ENCODE measurements at regions not wholly inside any gene's neighbourhood (a gene's known extent, or its start where the extent isn't known, plus 50 kb on each side); places are given as distances from the start of the nearest gene placed in this dataset.

DNA sequence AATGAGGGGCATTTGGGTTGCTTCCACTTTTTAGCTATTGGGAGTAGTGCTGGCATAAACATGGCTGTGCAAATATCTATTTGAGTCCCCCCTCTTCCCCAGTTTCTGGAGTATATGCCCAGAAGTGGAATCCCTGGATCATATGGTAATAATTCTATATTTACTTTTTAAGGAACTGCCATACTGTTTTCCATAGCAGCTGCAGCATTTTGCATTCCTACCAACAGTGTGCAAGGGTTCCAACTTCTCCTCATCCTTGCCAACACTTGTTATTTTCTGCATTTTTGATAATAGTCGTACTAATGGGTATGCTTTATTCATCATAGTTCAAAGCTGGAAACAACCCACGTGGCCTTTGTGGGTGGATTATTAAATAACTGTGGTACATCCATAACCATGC is 883.5 kb downstream of the TBC1D22A start:
- no peak for DNase-seq
- no peaks in the 10 kb centered on the region for H3K27me3 ChIP-seq (ENCODE audit: low read length)
- H3K27ac ChIP-seq (ENCODE audit: low read length), result no peak overlapping the region
- H3K4me1 ChIP-seq (ENCODE audit: low read length), result no peaks in the 10 kb centered on the region
- H3K9me2 ChIP-seq (replicated peaks; ENCODE audit: insufficient read depth, low read length), result no peaks in the 10 kb centered on the region
- no peaks in the 10 kb centered on the region for H3K36me3 ChIP-seq (ENCODE audit: insufficient read depth, low read length)
- H3K79me2 ChIP-seq (ENCODE audit: low read length), result no peaks in the 10 kb centered on the region
- H3K9me3 ChIP-seq (ENCODE audit: low read length), result no peaks in the 10 kb centered on the region
- H3K9ac ChIP-seq (ENCODE audit: low read length), result no peak overlapping the region
- H4K20me1 ChIP-seq (ENCODE audit: insufficient read depth, low read depth, low read length), result no peaks in the 10 kb centered on the region
- H3K4me3 ChIP-seq (ENCODE audit: low read length), result no peak overlapping the region
- H3K4me2 ChIP-seq (ENCODE audit: low read depth, low read length, poor library complexity, severe bottlenecking), result no peak overlapping the region
- no peak overlapping the region for H2AFZ ChIP-seq (ENCODE audit: low read length)

DNA sequence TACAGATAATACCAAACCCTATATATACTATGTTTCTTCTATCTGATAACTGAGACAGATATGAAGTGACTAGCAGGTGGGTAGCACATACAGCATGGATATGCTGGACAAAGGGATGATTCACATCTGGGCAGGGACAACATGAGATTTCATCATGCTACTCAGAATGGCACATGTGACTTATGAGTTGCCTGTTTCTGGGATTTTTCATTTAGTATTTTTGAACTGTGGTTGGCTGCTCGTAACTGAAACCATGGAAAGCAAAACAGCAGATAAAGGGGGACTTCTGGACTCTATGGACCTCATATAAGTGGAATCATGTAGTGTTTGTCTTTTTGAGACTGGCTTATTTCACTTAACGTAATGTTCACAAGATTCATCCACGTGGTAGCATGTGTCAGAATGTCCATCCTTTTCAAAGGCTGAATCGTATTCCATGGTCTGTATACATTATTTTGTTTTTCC is 883.0 kb downstream of the TBC1D22A start:
- Histone ChIP-seq H3K27ac (ENCODE audit: low read length) (no peak overlapping the region), H2AFZ (ENCODE audit: low read length) (no peak overlapping the region), H3K4me2 (ENCODE audit: low read depth, low read length, poor library complexity, severe bottlenecking) (no peak overlapping the region), H4K20me1 (ENCODE audit: insufficient read depth, low read depth, low read length) (no peaks in the 10 kb centered on the region), H3K27me3 (ENCODE audit: low read length) (no peaks in the 10 kb centered on the region), H3K36me3 (ENCODE audit: insufficient read depth, low read length) (no peaks in the 10 kb centered on the region), H3K4me1 (ENCODE audit: low read length) (no peaks in the 10 kb centered on the region), H3K4me3 (ENCODE audit: low read length) (no peak overlapping the region), H3K79me2 (ENCODE audit: low read length) (no peaks in the 10 kb centered on the region), H3K9ac (ENCODE audit: low read length) (no peak overlapping the region), H3K9me2 (replicated peaks; ENCODE audit: insufficient read depth, low read length) (no peaks in the 10 kb centered on the region), H3K9me3 (ENCODE audit: low read length) (no peaks in the 10 kb centered on the region)
- DNase-seq, result no peak

DNA sequence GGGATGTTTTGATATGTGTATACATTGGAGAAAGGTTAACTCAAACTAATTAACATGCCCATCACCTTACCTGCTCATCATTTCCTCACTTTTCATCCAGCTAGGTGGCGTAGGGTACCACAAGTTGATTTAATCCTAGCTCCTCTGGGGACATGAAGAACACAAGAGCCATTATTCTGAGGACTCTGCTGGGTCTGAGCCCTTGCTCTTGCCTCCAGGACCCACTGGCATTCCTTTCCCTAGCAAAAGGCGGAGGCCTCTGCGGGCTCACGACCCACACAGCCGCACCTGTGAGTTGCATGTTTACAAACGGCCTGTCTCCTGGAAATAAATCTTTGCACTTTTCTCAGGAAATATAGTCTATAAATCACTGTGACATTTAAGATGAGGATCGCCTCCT is 871.9 kb downstream of the TBC1D22A start:
- no peaks in the 10 kb centered on the region for H3K9me2 ChIP-seq (replicated peaks; ENCODE audit: insufficient read depth, low read length)

DNA sequence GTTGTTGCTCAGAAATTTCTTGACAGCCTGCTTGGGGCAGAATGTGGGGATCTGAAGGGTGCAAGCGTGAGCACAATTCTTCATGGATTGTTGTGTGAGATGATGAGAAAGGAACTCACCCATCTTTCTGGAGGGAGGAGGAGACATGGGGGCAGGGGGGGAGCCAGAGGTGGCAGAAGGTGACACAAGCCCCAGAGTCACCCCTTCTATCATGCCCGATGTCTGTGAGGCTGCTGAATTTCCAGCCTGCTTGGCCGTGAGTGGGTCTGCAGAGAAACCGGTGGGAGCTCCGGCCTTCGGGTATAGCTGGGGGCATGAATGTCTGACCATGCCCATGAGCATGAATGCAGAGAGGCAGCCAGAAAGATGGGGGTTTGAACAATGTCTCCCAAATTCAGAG is 870.7 kb downstream of the TBC1D22A start:
- DNase-seq, result no peak
- H3K9me3 ChIP-seq (ENCODE audit: low read length), result no peaks in the 10 kb centered on the region
- H3K27me3 ChIP-seq (ENCODE audit: low read length), result no peaks in the 10 kb centered on the region
- no peak overlapping the region for H3K9ac ChIP-seq (ENCODE audit: low read length)
- H4K20me1 ChIP-seq (ENCODE audit: insufficient read depth, low read depth, low read length), result no peaks in the 10 kb centered on the region
- no peaks in the 10 kb centered on the region for H3K36me3 ChIP-seq (ENCODE audit: insufficient read depth, low read length)
- H3K4me3 ChIP-seq (ENCODE audit: low read length), result no peak overlapping the region
- H3K4me1 ChIP-seq (ENCODE audit: low read length), result no peaks in the 10 kb centered on the region
- H2AFZ ChIP-seq (ENCODE audit: low read length), result no peak overlapping the region
- no peak overlapping the region for H3K27ac ChIP-seq (ENCODE audit: low read length)
- no peaks in the 10 kb centered on the region for H3K9me2 ChIP-seq (replicated peaks; ENCODE audit: insufficient read depth, low read length)
- H3K79me2 ChIP-seq (ENCODE audit: low read length), result no peaks in the 10 kb centered on the region
- H3K4me2 ChIP-seq (ENCODE audit: low read depth, low read length, poor library complexity, severe bottlenecking), result no peak overlapping the region

More for the DNA sequence above, 871.9 kb downstream of the TBC1D22A start:
- Histone ChIP-seq H4K20me1 (ENCODE audit: insufficient read depth, low read depth, low read length) (no peaks in the 10 kb centered on the region), H3K9ac (ENCODE audit: low read length) (no peak overlapping the region), H3K27me3 (ENCODE audit: low read length) (no peaks in the 10 kb centered on the region), H3K36me3 (ENCODE audit: insufficient read depth, low read length) (no peaks in the 10 kb centered on the region), H3K79me2 (ENCODE audit: low read length) (no peaks in the 10 kb centered on the region), H3K4me3 (ENCODE audit: low read length) (no peak overlapping the region), H3K4me1 (ENCODE audit: low read length) (no peaks in the 10 kb centered on the region), H2AFZ (ENCODE audit: low read length) (no peak overlapping the region), H3K27ac (ENCODE audit: low read length) (no peak overlapping the region), H3K4me2 (ENCODE audit: low read depth, low read length, poor library complexity, severe bottlenecking) (no peak overlapping the region), H3K9me3 (ENCODE audit: low read length) (no peaks in the 10 kb centered on the region)
- peak; percentile 45 for DNase-seq

DNA sequence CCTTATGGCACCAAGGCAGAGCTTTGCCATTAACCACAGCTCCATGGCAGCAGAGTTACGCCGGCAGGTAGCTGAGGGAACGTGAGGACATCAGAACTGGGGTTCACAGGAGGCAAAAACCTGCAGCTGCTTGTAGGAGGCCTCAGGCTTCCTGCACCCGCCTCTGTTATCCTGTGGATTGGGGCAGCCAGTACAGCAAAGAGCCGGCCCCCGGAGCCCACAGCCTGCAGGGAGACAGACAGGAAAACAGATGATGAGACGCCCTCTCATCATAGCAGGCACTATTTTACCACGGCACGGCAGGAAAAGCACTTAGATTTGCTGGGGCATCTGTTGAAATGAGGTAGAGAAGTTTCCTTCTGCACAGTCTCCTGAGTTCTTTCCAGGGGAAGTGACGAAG is 870.3 kb downstream of the TBC1D22A start:
- Histone ChIP-seq H2AFZ (ENCODE audit: low read length) (no peak overlapping the region), H3K27me3 (ENCODE audit: low read length) (no peaks in the 10 kb centered on the region), H3K4me1 (ENCODE audit: low read length) (no peaks in the 10 kb centered on the region), H4K20me1 (ENCODE audit: insufficient read depth, low read depth, low read length) (no peaks in the 10 kb centered on the region), H3K9me2 (replicated peaks; ENCODE audit: insufficient read depth, low read length) (no peaks in the 10 kb centered on the region), H3K79me2 (ENCODE audit: low read length) (no peaks in the 10 kb centered on the region), H3K4me3 (ENCODE audit: low read length) (no peak overlapping the region), H3K27ac (ENCODE audit: low read length) (no peak overlapping the region), H3K9me3 (ENCODE audit: low read length) (no peaks in the 10 kb centered on the region), H3K4me2 (ENCODE audit: low read depth, low read length, poor library complexity, severe bottlenecking) (peak overlapping the region; percentile 17), H3K36me3 (ENCODE audit: insufficient read depth, low read length) (no peaks in the 10 kb centered on the region), H3K9ac (ENCODE audit: low read length) (no peak overlapping the region)
- DNase-seq, result no peak

DNA sequence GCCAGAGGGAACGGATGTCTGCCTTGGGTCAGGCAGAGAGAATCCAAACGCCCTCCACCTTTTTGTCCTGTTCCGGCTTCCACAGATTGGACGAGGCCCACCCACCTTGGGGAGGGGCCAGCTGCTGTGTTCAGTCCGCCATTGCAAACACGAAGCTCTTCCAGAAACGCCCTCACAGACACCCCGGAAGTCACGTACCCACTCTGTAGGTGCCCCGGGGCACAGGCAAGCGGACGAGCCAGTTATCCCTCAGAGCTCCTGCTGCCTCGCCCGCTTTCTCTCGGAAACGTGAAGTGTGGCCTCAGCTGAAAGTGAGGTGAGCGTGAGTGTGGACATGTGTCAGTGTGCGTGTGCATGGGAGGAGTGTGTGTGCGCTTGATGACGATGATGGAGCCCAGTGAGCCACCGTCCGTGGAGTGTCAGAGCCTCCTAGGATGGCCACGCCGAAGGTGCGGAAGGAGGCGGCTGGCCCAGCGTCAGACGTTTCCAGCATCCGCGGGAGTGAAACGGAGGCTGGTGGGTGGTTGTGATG is 869.2 kb downstream of the TBC1D22A start:
- Histone ChIP-seq H3K9ac (ENCODE audit: low read length) (0 out of 2 replicates have a peak overlapping the region, but pooled peaks have one; percentile 17), H3K27me3 (ENCODE audit: low read length) (no peaks in the 10 kb centered on the region), H3K4me3 (ENCODE audit: low read length) (peak overlapping the region; percentile 30; the same call in 1 of the 2 replicates), H2AFZ (ENCODE audit: low read length) (no peak overlapping the region), H3K4me1 (ENCODE audit: low read length) (no peaks in the 10 kb centered on the region), H3K79me2 (ENCODE audit: low read length) (no peaks in the 10 kb centered on the region), H3K9me2 (replicated peaks; ENCODE audit: insufficient read depth, low read length) (no peaks in the 10 kb centered on the region), H3K27ac (ENCODE audit: low read length) (no peak overlapping the region), H3K9me3 (ENCODE audit: low read length) (no peaks in the 10 kb centered on the region), H4K20me1 (ENCODE audit: insufficient read depth, low read depth, low read length) (no peaks in the 10 kb centered on the region), H3K4me2 (ENCODE audit: low read depth, low read length, poor library complexity, severe bottlenecking) (peak overlapping the region; percentile 17), H3K36me3 (ENCODE audit: insufficient read depth, low read length) (no peaks in the 10 kb centered on the region)
- no peak for DNase-seq

DNA sequence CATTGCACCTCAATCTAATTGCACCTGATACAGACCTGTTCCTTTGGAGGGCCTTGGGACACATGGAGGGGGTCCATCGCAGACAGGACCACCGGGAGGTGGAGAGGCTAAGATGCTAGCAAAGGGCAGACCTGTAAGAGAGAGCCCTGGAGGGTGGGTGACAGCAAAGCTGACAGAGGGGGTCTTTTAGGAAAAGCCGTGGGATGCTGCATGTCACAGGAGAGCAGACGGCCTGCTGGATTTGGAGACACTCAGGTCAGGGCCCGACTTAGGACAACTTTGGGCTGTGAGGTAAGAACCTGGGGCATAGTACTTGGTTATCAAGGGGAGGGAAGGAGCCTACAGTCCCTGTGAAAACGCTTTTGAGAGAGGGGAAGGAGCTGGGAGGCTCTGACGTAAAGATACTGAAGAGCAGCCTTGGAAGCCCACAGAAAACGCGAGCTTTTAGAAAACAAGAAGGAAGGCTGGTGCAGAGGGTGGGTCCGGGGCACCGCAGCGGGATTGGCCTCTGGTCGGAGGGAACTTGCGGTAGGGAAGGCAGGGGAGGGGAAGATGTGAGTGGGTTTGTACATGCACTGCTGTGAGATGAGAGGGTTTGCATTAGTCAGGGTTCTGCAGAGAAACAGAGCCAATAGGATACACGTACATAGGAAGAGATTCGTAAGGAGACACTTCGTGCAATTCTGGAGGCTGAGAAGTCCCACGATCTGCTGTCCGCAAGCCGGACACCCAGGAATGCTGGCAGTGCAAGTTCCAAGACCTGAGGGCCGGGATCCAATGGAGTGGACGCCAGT is 868.5 kb downstream of the TBC1D22A start:
- Histone ChIP-seq H2AFZ (ENCODE audit: low read length) (no peak overlapping the region), H3K27me3 (ENCODE audit: low read length) (no peaks in the 10 kb centered on the region), H4K20me1 (ENCODE audit: insufficient read depth, low read depth, low read length) (no peaks in the 10 kb centered on the region), H3K9me2 (replicated peaks; ENCODE audit: insufficient read depth, low read length) (no peaks in the 10 kb centered on the region), H3K36me3 (ENCODE audit: insufficient read depth, low read length) (no peaks in the 10 kb centered on the region), H3K79me2 (ENCODE audit: low read length) (no peaks in the 10 kb centered on the region), H3K4me1 (ENCODE audit: low read length) (no peaks in the 10 kb centered on the region), H3K27ac (ENCODE audit: low read length) (no peak overlapping the region), H3K9me3 (ENCODE audit: low read length) (no peaks in the 10 kb centered on the region), H3K9ac (ENCODE audit: low read length) (no peak overlapping the region), H3K4me3 (ENCODE audit: low read length) (no peak overlapping the region), H3K4me2 (ENCODE audit: low read depth, low read length, poor library complexity, severe bottlenecking) (no peak overlapping the region)
- DNase-seq, result no peak

DNA sequence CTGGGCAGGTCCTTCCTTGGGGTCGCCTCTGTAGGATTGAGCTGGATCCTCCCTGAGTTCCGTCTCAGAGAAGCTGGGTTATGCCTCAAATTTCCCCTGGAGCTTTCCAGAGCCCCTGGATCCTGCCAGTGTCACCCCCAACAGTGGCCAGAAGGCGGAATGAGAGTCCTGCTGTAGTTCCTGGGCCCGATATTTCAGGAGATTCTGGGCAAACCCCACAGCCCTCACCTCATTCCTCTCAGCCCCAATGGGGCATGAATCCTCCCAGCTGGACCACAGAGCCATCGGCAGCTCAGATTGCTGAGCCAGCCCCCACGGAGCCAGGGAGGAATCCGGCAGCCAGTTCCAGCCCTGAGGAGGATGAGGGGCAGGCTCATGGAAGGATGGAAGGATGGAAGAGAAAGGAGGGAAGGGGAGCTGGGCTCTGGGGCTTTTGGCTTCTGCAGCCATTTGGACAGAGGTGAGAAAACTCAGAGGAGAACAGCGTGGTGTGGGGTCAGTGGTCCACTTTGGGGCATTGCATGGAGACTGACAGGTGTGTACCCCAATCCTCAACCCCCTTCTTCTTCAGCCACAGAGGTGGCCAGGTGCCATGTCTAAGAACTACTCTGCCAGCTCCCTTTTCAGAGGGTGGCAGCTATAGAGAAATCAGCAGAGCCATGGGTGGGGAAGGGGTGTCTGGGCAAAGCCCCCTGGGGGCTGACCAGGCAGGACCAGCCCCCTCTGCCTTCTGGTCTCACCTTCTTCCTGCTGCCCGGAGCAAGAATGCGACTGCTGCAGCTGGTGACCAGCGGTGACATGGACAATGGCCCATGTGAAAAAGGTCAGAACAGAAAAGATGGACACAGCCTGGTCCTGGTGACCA is 867.6 kb downstream of the TBC1D22A start:
- Histone ChIP-seq H3K27ac (ENCODE audit: low read length) (no peak overlapping the region), H3K36me3 (ENCODE audit: insufficient read depth, low read length) (no peaks in the 10 kb centered on the region), H4K20me1 (ENCODE audit: insufficient read depth, low read depth, low read length) (no peaks in the 10 kb centered on the region), H2AFZ (ENCODE audit: low read length) (no peak overlapping the region), H3K4me1 (ENCODE audit: low read length) (no peaks in the 10 kb centered on the region), H3K4me3 (ENCODE audit: low read length) (no peak overlapping the region), H3K9ac (ENCODE audit: low read length) (no peak overlapping the region), H3K27me3 (ENCODE audit: low read length) (no peaks in the 10 kb centered on the region), H3K4me2 (ENCODE audit: low read depth, low read length, poor library complexity, severe bottlenecking) (no peak overlapping the region), H3K9me3 (ENCODE audit: low read length) (no peaks in the 10 kb centered on the region), H3K79me2 (ENCODE audit: low read length) (no peaks in the 10 kb centered on the region), H3K9me2 (replicated peaks; ENCODE audit: insufficient read depth, low read length) (no peaks in the 10 kb centered on the region)
- no peak for DNase-seq

All from Karpas-422 (cell line).